Suprapubic skin (tissue), 4 donors: ENCODE measurements at regions not wholly inside any gene's neighbourhood (a gene's known extent, or its start where the extent isn't known, plus 50 kb on each side); places are given as distances from the start of the nearest gene placed in this dataset.

Experiments used
- DNase-seq, 2 donors: peaks; one replicate each; pipeline ENCODE4 v3.0.0-alpha.2; 2019; ENCODE audit warnings: low spot score in 2 of 2
- H3K27ac ChIP-seq: fragments of 200-600 bp; sonication (generic); one replicate; pipeline ENCODE4 v1.5.1; 2019
- H3K27me3 ChIP-seq: fragments of 200-600 bp; sonication (generic); one replicate; pipeline ENCODE4 v1.5.1; 2019
- H3K36me3 ChIP-seq: fragments of 200-600 bp; sonication (generic); one replicate; pipeline ENCODE4 v1.5.1; 2019
- H3K4me1 ChIP-seq: fragments of 200-600 bp; sonication (generic); one replicate; pipeline ENCODE4 v1.5.1; 2019
- H3K4me3 ChIP-seq: fragments of 200-600 bp; sonication (generic); one replicate; pipeline ENCODE4 v1.5.1; 2019; ENCODE audit warnings: mild to moderate bottlenecking
- H3K9me3 ChIP-seq: fragments of 200-600 bp; sonication (generic); one replicate; pipeline ENCODE4 v1.5.1; 2019
- EP300 ChIP-seq: sonication (generic); formaldehyde crosslinking; IDR thresholded peaks from one replicate; pipeline ENCODE4 v1.6.1; 2017; ENCODE audit warnings: antibody characterized with exemption
- POLR2A ChIP-seq, 2 donors: fragments of 450-650 bp; IDR thresholded peaks; one replicate each; pipeline ENCODE4 v1.6.1; 2017; ENCODE audit warnings: antibody characterized with exemption in 2 of 2, mild to moderate bottlenecking in 2 of 2, moderate library complexity in 2 of 2
- POLR2AphosphoS5 ChIP-seq, 3 donors: sonication (generic); formaldehyde crosslinking; IDR thresholded peaks; one replicate each; pipeline ENCODE4 v1.6.1; 2017; ENCODE audit warnings: antibody characterized with exemption in 3 of 3
- WGBS: methylation state at CpG from one replicate; pipeline ENCODE4 v1.1.5; 2018; 5-methylcytosine and 5-hydroxymethylcytosine counted together
- TF ChIP-seq, protein P1 (sequence below), 2 donors: fragments of 200-600 bp in 1 of 2; fragments of 450-650 bp in 1 of 2; sonication (generic) in 1 of 2; IDR thresholded peaks; one replicate each; pipeline ENCODE4 v1.5.1; 2016 to 2019; ENCODE audit warnings: antibody characterized with exemption in 2 of 2, mild to moderate bottlenecking in 1 of 2, moderate library complexity in 1 of 2

DNA sequence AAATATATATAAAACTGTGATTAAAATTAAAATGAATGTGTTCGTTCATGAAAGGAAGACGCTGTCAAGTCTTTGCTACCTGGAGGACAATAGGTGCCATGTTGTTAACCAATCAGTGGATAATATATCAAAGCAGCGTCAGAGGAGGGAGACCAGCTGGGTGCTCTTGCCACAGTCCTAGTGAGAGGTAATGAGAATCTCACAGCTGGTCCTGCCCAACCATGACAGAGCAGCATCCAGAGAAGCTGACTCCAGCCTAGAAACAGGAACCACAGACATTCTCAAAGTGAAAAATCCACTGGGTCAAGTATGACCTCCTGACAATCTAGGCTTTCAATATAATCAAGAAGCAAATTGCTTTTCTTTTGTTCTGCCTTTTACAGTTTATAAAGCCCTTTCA lies 94.5 kb upstream of the LRFN2 start:
- Histone ChIP-seq H3K4me3 (no peak overlapping the region), H3K9me3 (peaks cover 3% of the 10 kb centered on the region), H3K27ac (no peak overlapping the region), H3K36me3 (no peaks in the 10 kb centered on the region), H3K4me1 (no peaks in the 10 kb centered on the region), H3K27me3 (peaks cover 18% of the 10 kb centered on the region)
- TF ChIP-seq, protein P1, sequence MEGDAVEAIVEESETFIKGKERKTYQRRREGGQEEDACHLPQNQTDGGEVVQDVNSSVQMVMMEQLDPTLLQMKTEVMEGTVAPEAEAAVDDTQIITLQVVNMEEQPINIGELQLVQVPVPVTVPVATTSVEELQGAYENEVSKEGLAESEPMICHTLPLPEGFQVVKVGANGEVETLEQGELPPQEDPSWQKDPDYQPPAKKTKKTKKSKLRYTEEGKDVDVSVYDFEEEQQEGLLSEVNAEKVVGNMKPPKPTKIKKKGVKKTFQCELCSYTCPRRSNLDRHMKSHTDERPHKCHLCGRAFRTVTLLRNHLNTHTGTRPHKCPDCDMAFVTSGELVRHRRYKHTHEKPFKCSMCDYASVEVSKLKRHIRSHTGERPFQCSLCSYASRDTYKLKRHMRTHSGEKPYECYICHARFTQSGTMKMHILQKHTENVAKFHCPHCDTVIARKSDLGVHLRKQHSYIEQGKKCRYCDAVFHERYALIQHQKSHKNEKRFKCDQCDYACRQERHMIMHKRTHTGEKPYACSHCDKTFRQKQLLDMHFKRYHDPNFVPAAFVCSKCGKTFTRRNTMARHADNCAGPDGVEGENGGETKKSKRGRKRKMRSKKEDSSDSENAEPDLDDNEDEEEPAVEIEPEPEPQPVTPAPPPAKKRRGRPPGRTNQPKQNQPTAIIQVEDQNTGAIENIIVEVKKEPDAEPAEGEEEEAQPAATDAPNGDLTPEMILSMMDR (IDR thresholded peaks at IDR 0.05), result no peak
- no peak for TF ChIP-seq POLR2A (IDR thresholded peaks at IDR 0.05)
- TF ChIP-seq POLR2AphosphoS5 (IDR thresholded peaks at IDR 0.05), result no peak
- no peak for TF ChIP-seq EP300
- WGBS, result 81% methylated on average over 3 of the region's 3 CpGs
- no peak for DNase-seq

DNA sequence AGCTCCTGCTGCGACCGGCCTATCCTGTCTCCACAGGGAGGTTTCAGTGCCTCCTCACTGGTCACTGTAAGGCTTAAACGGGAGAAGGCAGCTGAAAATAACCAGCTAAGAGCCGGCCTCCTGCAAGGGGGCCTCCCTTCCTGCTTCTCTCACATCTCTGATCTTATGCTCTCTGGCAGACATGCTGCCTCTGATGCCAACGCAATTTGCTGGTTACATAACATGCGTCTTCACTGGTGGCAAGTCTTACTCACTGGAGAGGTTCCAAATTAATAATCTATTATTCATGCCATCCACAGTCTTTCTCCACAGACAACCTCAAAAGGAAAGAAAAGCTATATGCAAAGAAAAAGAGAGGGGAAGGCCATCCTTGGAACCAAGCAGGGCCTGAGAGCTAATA lies 91.8 kb upstream of the LRFN2 start:
- Histone ChIP-seq H3K9me3 (no peaks in the 10 kb centered on the region), H3K27ac (no peak overlapping the region), H3K4me3 (no peak overlapping the region), H3K27me3 (peaks cover 9% of the 10 kb centered on the region), H3K4me1 (no peaks in the 10 kb centered on the region), H3K36me3 (no peaks in the 10 kb centered on the region)
- no peak for DNase-seq
- TF ChIP-seq POLR2A (IDR thresholded peaks at IDR 0.05), result no peak
- TF ChIP-seq, protein P1 (IDR thresholded peaks at IDR 0.05), result no peak
- TF ChIP-seq EP300, result no peak
- no peak for TF ChIP-seq POLR2AphosphoS5 (IDR thresholded peaks at IDR 0.05)
- 71% methylated on average over 4 of the region's 6 CpGs for WGBS

DNA sequence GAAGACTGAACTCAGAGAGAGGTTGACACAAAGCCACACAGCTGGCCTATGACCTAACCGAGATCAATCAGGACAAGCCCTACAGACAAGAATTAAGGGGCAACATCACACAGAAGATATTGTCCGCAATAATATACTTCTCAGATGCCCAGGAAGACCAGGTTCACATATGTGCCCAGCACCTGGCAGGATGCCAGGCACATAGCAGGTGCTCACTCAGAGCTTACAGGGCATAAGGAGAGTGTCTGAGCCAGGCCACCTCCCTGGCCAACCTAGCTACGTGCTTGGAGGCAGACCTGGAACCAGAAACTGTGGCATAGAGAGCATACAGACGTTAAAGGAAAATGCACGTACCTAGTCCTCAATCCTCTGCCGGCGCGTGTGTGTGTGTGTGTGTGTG lies 87.0 kb upstream of the LRFN2 start:
- Histone ChIP-seq H3K27ac (no peak overlapping the region), H3K27me3 (peaks cover 5% of the 10 kb centered on the region), H3K4me1 (no peaks in the 10 kb centered on the region), H3K36me3 (no peaks in the 10 kb centered on the region), H3K4me3 (no peak overlapping the region), H3K9me3 (no peaks in the 10 kb centered on the region)
- DNase-seq, result no peak
- 76% methylated on average over 8 of the region's 8 CpGs for WGBS
- TF ChIP-seq, protein P1 (IDR thresholded peaks at IDR 0.05), result no peak

DNA sequence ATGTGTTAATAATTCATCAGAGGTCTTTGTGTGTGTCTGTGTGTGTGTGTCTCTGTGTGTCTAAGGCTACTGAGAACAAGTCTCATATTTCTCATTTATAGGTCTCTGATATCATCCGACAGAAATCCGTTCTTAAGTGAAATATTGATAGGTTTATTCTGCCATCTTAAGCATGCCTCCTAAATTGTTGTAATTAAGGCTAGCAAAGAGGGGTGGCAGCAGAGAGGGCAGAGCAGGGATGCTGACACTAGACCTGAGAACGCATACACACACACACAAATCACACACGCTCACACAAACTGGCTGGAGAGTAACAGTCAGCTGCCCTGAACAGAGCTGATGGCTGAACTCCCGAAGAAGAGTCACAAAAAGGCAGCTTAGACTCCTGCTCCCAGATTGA lies 84.9 kb upstream of the LRFN2 start:
- no peak for DNase-seq
- Histone ChIP-seq H3K4me3 (no peak overlapping the region), H3K9me3 (no peaks in the 10 kb centered on the region), H3K27me3 (no peaks in the 10 kb centered on the region), H3K4me1 (no peaks in the 10 kb centered on the region), H3K27ac (no peak overlapping the region), H3K36me3 (no peaks in the 10 kb centered on the region)
- WGBS, result 60% methylated on average over 5 of the region's 5 CpGs
- TF ChIP-seq, protein P1 (IDR thresholded peaks at IDR 0.05), result no peak
- TF ChIP-seq POLR2AphosphoS5 (IDR thresholded peaks at IDR 0.05), result no peak
- TF ChIP-seq POLR2A (IDR thresholded peaks at IDR 0.05), result no peak
- TF ChIP-seq EP300, result no peak

DNA sequence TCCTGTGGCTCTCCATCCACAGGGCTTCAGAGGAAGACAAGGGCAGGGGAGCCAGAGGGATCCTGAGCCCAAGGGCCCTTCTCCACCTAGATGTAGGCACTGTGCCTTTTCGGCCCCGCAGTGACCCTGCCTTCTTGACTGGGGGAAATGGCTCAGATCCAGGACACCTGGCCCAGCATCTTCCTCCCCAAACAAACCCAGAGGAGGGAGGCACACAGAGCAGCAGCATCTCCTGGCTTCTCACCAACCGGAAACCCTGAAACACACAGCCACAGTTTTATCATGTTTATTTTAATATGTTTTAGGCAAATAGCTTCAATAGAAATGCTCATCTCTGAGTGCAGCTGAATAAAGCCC lies 84.5 kb upstream of the LRFN2 start:
- 78% methylated on average over 3 of the region's 3 CpGs for WGBS
- Histone ChIP-seq H3K27me3 (no peaks in the 10 kb centered on the region), H3K27ac (no peak overlapping the region), H3K9me3 (no peaks in the 10 kb centered on the region), H3K4me1 (no peaks in the 10 kb centered on the region), H3K36me3 (no peaks in the 10 kb centered on the region), H3K4me3 (no peak overlapping the region)
- TF ChIP-seq EP300, result no peak
- TF ChIP-seq POLR2A (IDR thresholded peaks at IDR 0.05), result no peak
- no peak for DNase-seq

DNA sequence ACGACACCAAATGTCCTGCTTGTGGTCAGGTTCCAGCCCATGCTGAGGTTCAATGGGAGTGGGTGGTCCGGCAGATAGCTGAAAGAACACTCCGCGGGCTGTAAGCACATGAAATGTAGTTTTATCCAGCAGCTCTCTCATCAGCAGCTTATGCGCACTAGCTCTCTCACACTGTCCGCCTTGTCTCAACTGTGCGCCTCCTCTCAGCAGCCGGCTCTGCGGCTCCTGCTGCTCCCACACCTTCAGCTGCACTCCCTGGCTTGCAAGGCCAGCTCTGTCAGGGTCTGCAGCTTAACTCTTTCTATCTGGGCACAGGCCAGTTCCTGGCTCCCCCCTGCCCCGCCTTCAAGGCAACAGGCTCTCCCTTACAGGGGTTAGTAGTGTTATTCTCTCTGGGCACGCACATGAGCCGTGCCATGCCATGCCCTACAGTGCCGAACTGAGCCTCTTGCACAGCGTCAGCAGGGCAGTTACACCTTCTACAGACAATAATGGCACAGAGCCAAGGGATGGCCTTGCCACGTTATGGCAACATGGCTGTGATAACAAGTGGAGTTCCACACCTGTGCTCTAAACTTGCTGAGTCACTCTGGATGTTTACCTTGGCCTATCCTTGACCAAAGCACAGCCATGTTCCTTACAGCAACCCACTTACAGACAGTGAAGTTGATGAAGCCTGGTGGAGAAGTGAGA lies 84.0 kb upstream of the LRFN2 start:
- Histone ChIP-seq H3K9me3 (no peaks in the 10 kb centered on the region), H3K4me3 (no peak overlapping the region), H3K27ac (no peak overlapping the region), H3K36me3 (no peaks in the 10 kb centered on the region), H3K4me1 (no peaks in the 10 kb centered on the region), H3K27me3 (no peaks in the 10 kb centered on the region)
- WGBS, result 80% methylated on average over 15 of the region's 15 CpGs
- TF ChIP-seq POLR2AphosphoS5 (IDR thresholded peaks at IDR 0.05) (no peak), EP300 (no peak)
- no peak for DNase-seq
